Left ventricle myocardium superior (tissue), 1 donor: ENCODE measurements at regions not wholly inside any gene's neighbourhood (a gene's known extent, or its start where the extent isn't known, plus 50 kb on each side); places are given as distances from the start of the nearest gene placed in this dataset.
"Not testable (repeated sequence)": the region's sequence is repeated elsewhere in the genome, so short reads cannot be mapped to it uniquely, and the experiment has no call there.

Source experiments
- ATAC-seq: fragments of 200-7000 bp; cut with Tn5 transposase; one replicate; pipeline ENCODE4 v1.9.1; 2020; ENCODE audit warnings: mild to moderate bottlenecking, moderate library complexity
- DNase-seq: peaks from one replicate; pipeline ENCODE4 v3.0.0-alpha.2; 2020
- intact Hi-C: fragments of 100-400 bp; cut with micrococcal nuclease; formaldehyde crosslinking; loops from one replicate; pipeline ENCODE4 v1.11.0; 2022
- donor health status: DM: no; HTN: yes; CAD: no; lungs with severe emphysema.

DNA sequence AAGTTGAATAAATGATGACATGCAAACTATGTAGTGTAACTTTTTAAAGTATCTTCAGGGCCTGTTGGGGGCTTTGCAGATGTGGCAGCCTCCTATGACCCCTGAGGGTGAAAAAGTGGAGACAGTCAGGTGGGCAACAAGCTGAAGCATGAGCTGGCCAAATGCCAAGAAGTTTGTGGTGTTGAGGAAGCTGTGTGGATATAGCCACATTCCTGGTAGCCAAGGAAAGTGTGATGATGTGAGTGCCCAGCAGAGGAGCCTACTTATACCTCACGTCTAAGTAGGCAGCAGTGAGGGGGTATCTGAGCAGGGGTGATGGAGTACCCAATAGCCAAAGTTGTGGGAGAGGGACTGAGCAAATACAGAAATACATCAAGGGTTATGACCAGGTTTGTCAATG lies 621.2 kb upstream of the CDH6 start:
- no peak for ATAC-seq
- DNase-seq, result no peak
- intact Hi-C loops, result no loop called here

DNA sequence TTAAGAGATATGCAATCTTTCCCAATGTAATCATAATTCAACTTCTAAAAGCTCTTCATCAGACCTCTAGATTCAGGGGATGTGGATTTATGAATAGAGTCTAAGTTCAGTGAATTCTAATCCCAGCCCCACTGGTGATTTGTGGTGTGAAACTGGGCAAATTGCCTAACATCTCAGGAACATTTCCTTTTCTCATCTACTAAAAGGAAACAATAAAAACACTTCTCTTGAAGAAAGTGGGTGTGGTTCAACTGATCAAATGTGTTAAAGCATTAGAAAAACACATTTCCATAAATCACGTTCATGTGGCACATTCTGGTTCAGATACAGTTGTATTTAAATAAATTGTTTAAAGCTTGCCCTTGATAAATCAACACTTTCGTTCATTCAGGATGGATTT lies 631.7 kb upstream of the CDH6 start:
- intact Hi-C loops, result no loop called here
- ATAC-seq, result no peak
- no peak for DNase-seq

DNA sequence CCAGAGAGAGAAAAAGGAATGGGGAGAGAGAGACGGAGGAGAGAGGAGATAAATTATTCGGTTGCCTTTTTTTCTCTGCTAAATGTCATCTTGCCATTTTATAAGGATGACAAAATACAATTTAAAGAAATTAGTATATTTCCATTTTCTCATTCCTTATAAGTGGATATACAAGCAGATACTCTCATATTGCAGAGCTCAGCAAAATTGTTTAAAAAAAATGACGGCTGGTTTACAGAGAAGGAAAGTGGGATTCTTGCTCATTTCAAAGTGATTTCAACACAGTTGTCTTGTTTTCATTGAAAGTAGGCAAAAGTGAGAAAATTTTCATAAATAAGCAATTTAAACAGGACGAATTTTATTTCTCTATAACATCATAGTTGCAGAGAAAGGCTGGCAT lies 641.9 kb upstream of the CDH6 start:
- intact Hi-C loops, result no loop called here
- no peak for ATAC-seq
- no peak for DNase-seq

DNA sequence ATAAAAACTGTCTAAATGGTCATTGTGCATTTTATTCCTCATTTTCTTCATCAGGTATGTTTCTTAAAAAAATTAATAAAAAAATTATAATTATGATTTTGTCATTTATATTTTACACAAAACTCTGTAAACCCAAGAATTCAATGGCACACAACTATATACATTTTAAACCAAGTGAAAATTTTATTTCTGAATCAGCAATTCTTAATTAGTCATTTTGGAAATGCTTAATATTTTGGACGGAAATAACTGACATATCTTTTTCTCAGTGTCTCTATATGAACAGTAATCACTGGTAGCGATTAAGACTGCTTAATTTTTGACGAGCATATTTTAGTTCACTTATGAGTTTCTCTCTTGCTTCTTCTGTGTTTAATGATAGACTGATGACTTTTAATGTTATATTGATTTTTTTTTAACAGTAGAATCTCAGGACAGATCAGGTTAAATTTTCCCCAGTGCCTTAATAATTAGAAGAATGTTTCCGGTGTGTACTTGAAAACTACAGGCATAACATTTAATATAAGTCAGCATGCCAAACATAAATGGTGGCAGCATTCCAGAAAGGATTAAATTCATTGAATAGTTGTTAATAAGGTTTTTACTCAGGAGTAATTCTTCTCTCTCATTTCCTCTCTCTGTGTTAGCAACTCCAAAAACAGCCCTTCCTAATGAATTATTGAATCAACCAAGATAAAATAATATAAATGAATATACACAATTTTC lies 644.7 kb upstream of the CDH6 start:
- intact Hi-C loops, result no loop called here
- no peak for DNase-seq
- ATAC-seq, result no peak

DNA sequence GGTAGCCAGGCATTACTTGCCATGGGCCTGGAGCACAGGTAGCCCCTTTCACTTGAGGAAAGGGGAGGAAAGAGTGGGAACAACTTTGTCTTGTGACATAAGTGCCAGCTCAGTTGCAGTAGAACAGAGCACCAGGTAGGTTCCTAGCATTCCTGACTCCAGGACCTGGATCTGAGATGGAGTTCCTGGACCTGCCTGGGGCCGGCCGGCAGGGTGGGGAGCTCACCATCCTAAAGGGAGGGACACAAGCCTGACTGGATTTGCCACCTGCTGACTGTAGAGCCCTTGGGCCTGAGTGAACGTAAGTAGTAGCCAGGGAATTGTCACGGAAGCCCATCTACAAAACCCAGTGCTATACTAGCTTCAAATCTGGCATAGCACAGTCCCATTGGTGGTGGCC lies 653.3 kb upstream of the CDH6 start:
- ATAC-seq (no peak), DNase-seq (no peak)
- intact Hi-C loops, result no loop called here

DNA sequence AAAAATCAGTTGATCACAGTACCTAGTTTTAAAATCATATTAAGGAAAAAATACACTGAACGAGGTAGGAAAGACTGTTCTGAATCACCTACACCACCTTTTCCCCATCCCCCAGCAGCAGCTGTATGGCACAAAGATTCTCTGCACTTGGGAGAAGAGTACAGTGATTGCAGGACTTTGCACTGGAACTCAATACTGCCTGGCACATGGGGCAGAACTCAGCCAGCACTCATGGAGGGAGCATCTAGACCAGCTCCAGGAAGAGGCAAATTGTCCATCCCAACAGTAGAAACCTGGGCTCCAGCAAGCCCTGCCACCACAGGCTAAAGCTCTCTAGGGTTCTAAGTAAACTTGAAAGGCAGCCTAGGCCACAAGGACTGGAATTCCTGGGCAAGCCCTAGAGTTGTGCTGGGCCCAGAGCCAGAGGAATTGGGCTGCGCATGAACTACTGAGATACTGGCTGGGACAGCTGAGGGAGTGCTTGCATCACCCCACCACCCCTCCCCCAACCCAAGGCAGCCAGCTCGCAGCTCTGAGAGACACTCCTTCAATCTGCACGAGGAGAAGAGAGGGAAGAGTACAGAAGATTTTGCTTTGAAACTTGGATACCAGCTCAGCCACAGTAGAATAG lies 654.4 kb upstream of the CDH6 start:
- ATAC-seq (peak; percentile 97), DNase-seq (peak; percentile 63)
- intact Hi-C loops, result no loop called here

DNA sequence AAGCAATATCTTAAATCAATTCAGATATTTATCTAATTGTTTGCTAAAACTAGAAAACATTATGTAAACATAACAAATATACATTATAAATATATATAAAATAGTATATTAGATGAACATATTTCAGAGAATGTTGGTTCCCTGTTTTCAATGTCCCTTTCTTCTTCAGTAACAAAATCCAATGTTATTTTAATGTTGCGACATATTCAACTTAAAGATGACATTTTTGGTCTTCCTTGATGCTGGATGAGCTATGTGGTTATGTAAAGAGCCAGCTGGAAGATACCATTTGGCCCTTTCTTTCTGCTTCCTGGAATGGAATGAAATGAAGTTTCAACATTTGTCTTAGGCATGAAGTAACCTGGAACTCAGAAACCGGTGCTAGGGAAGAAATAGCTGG lies 668.1 kb upstream of the CDH6 start:
- ATAC-seq (no peak), DNase-seq (no peak)
- intact Hi-C loops, result no loop called here

DNA sequence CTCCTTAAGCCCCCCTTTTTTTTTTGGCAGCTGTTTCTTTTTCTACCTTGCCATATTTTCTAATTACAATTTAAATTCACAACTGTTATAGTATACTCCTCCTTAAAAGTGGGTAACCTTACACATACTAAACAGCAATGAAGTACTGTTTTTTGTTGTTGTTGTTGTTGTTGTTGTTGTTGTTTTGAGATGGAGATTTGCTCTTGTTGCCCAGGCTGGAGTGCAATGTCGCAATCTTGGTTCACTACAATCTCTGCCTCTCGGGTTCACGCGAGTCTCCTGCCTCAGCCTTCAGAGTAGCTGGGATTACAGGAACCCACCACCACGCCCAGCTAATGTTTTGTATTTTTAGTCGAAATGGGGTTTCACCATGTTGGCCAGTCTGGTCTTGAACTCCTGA lies 669.1 kb upstream of the CDH6 start:
- DNase-seq, result no peak
- ATAC-seq, result no peak
- intact Hi-C loops, result no loop called here

DNA sequence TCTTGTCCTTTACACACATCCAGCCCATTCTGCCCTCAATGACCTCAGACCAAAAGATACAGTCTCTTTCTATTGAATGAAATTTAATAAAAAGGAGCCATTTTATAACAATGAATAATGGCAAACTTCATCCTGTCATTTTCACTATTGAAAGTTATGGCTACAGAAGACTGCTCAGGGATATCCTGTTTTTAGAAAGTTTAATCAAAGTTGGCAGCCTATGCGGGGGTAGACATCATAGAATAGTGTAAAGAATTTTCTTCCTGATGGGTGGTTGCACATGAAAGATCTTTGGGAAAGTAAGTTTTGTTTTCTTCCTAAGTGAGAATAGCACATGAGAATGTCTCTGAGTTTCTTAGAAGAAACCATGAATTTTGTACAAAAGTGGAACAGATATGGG lies 670.4 kb upstream of the CDH6 start:
- intact Hi-C loops, result no loop called here
- ATAC-seq, result no peak
- no peak for DNase-seq

DNA sequence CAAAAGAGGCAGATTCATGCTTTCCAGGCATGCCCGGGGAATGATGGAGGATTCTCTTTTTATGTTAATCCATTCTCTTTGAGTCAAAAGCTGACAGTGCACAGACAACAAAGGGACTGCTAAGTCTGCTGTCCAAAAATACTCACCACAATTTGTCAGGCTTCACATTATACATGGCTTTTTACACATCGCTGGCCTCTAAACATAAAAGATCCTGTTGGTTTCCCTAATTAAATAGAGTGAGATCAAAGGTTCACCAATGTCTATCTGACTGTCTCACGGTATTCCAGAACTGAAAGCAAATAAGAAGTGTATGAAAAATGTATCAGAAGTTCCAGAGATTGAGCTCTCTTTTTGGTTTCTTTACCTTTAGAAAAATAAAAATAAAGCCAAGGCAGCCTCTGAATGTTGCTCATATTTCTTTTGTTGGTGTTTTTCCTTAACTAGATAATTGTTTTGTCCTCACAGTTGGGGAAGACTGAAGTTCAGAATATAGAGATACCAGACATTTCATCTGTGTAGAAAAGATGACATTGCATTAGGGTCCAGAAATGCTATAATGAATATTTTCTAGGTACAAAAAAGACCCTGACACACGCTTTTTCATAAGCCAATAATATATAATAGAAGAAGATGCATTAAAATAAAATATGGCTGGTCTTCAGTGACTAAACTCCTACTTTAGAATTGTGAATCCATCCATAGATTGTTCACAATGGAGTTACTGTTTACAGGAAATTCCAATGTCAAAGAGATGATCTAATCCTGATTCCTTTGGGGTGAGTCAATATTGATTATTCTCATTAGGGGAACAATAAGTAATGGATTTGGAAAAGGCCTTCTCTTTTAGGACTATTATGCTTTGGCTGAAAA lies 688.2 kb upstream of the CDH6 start:
- intact Hi-C loops, result no loop called here
- DNase-seq (no peak), ATAC-seq (no peak)

DNA sequence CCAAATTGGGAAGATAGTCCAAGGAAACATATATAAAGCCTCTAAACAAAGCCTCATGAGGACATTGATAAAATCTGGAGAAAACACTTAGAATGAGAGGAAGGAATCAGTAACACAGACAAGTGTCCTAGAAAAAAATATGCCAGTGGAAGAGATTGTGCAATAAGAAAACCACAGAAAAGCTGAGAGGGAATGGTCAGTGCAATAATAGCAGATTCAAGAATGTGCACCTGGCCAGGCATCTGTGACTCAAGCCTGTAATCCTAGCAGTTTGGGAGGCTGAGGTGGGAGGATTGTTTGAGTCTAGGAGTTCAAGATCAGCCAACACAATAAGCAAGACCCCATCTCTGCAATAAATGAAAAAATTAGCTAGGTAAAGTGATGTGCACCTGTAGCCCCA lies 691.2 kb upstream of the CDH6 start:
- DNase-seq (no peak), ATAC-seq (no peak)
- intact Hi-C loops, result no loop called here

DNA sequence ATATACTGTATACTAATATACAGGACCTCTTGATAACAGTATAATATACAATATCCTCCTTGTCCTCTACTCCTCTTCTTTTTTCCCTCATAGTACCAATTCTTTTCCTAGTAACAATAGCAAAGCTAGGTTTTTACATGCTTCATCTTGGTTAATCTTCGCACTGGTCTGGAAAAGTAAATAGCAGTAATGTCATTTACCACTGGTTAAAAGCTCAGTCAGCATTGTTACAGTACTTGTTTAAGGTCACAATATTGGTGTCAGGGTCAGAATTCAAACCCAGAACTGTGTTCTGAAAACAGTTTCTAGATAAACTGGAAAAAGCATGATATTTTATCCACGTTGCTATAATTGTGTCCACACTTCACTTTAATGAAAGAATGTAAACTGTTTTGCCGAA lies 692.4 kb upstream of the CDH6 start:
- ATAC-seq (no peak), DNase-seq (no peak)
- intact Hi-C loops, result no loop called here

DNA sequence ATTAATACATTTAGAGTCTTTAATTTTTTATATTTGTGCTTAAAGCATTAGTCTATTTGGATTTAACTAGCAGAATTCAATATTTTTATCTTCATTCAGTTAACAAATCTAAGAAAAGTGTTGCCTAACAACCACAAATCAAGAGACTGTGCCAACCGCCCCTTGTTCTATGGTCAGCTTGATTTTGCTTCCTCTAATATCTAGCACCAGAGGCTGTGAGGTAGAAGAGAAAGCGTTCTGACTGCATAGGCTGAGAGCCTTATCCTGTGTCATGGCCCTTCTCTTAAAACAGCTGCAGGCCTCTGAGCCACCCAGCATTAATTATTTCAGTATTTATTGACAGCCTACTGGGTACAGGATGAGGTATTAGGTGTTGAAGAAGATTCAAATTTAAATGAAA lies 693.0 kb upstream of the CDH6 start:
- intact Hi-C loops, result no loop called here
- no peak for ATAC-seq

DNA sequence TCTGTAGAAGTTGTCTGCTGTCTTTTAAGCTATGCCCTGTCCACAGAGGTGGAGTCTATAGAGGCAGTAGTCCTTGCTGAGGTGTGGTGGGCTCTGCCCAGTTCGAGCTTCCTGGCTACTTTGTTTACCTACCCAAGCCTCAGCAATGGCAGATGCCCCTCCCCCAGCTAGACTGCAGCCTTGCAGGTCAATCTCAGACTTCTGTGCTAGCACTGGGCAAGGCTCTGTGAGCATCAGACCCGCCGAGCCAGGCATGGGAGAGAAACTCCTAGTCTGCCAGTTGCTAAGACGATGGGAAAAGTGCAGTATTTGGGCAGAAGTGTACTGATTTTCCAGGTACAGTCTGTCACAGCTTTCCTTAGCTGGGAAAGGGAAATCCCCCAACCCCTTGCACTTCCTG lies 694.1 kb upstream of the CDH6 start:
- ATAC-seq (no peak), DNase-seq (no peak)
- intact Hi-C loops, result no loop called here

More for the DNA sequence above, 693.0 kb upstream of the CDH6 start:
- no peak for DNase-seq

DNA sequence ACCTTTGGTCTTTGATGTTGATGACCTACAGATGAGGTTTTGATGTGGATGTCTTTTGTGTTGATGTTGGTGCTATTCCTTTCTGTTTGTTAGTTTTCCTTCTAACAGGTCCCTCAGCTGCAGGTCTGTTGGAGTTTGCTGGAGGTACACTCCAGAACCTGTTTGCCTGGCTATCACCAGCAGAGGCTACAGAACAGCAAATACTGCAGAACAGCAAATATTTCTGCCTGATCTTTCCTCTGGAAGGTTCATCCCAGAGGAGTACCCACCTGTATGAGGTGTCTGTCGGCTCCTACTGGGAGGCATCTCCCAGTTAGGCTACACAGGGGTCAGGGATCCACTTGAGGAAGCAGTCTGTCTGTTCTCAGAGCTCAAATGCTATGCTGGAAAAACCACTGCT lies 694.5 kb upstream of the CDH6 start:
- DNase-seq, result no peak
- no peak for ATAC-seq
- intact Hi-C loops, result no loop called here

DNA sequence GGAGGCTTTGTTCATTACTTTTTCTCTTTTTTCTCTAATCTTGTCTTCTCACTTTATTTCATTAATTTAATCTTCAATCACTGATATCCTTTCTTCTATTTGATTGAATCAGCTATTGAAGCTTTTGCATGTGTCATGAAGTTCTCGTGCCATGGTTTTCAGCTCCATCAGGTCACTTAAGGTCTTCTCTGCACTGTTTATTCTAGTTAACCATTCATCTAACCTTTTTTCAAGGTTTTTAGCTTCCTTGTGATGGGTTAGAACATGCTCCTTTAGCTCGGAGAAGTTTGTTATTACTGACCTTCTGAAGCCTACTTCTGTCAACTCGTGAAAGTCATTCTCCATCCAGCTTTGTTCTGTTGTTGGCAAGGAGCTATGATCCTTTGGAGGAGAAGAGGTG lies 695.0 kb upstream of the CDH6 start:
- intact Hi-C loops, ATAC-seq, DNase-seq: not testable (repeated sequence)

DNA sequence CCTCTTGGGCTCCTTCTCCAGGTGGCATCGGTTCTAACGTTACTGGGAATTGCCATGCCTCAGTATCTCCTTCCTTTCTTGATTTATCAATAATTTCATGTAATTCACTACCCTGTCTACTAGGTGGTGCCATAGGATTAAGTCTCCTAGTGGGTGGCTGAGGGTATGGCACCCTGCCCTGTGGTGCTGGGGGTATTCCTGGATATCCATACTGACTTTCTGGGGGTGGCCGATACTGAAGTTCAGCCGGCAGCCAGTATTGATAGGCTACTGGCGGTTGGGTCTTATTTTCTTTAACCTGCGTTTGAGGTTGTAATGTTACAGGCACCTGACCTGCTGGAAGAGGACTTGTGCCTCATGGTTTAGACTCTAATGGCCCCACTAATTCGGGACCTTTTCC lies 699.4 kb upstream of the CDH6 start:
- DNase-seq, intact Hi-C loops, ATAC-seq: not testable (repeated sequence)

DNA sequence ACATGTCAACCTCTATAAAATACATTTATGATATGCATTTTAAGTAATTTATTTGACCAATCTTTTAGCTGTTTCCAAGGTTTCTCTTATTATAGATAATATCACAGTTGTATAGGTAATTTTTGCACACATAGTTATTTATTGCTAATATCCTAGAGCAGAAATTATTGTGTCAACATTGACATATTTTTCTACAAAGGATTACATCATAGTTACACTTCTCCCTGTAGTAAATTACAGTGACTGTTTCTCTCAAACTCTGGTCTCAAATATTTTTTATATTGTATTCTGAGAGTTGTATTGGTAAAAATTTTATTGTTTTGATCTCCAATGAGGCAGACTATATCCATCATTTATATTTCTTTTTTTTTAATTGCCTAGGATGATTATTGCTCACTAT lies 714.4 kb upstream of the CDH6 start:
- DNase-seq (no peak), ATAC-seq (no peak)
- intact Hi-C loops, result no loop called here

DNA sequence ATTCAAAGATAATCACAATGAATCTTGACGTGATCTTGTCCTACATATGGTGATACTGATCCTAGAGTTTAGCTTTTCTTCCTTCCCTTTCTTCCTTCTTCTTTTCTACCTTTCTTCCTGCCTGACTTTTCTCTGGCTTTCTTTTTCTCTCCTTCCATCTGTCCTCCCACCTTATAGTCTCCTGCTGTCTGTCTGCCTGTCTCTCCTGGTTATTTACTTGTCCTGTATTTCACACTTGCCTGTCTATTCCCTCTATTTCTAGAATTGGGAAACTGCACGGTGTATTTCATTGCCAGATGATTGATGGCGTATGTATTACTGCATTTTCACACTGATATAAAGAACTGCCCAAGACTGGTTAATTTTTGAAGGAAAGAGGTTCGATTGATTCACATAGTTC lies 718.1 kb upstream of the CDH6 start:
- DNase-seq (no peak), ATAC-seq (no peak)
- intact Hi-C loops, result no loop called here

DNA sequence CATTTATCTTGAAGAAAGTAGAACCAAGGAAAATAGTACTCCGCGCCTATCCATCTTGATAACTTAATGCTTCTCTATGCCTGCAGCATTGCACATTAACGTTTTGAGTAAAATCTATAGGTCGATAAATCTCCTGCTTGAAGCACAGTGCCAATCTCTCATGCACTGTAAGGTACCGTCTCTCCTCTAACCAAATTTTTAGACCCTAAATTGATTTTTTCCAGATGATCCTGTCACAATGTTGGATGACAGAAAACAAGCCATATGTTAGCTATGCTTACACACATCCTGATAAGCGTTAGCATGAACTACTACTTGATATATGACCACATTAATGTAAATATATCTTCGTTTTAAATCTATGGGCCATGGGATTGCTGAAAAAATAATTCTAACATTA lies 723.8 kb upstream of the CDH6 start:
- intact Hi-C loops, result no loop called here
- no peak for ATAC-seq
- no peak for DNase-seq
